ENCODE measurements at regions not wholly inside any gene's neighbourhood (a gene's known extent, or its start where the extent isn't known, plus 50 kb on each side); places are given as distances from the start of the nearest gene placed in this dataset.

DNA sequence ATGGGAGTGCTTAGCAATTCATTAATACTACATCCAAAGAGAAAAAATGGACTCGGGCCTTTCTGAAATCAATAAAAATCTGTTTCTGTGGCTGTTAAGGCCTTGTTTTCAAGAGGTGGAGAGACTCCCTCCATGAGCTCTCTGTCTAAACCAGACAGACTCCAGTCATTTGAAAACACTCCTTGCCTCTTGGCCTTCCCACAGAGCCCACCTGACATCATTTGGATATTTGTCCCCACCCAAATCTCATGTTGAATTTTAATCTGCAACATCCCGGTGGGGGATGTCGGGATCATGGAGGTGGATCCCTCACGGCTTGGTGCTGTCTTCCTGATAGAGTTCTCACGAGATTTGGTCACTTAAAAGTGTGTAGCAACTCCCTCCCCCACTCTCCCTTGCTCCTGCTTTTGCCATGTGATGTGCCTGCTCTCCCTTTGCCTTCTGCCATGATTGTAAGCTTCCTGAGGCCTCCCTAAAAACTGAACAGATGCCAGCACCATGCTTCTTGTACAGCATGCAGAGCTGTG is 226.3 kb downstream of the TBXT start:
- TF ChIP-seq POLR2AphosphoS5 (IDR thresholded peaks at IDR 0.05; ENCODE audit: low read depth) (no peak), SPI1 (IDR thresholded peaks at IDR 0.05; ENCODE audit: borderline replicate concordance, low read depth) (no peak), GABPA (IDR thresholded peaks at IDR 0.05; ENCODE audit: low read depth) (no peak), REST (IDR thresholded peaks at IDR 0.05; ENCODE audit: insufficient replicate concordance, low read depth) (no peak)
- TF ChIP-seq, protein P1, sequence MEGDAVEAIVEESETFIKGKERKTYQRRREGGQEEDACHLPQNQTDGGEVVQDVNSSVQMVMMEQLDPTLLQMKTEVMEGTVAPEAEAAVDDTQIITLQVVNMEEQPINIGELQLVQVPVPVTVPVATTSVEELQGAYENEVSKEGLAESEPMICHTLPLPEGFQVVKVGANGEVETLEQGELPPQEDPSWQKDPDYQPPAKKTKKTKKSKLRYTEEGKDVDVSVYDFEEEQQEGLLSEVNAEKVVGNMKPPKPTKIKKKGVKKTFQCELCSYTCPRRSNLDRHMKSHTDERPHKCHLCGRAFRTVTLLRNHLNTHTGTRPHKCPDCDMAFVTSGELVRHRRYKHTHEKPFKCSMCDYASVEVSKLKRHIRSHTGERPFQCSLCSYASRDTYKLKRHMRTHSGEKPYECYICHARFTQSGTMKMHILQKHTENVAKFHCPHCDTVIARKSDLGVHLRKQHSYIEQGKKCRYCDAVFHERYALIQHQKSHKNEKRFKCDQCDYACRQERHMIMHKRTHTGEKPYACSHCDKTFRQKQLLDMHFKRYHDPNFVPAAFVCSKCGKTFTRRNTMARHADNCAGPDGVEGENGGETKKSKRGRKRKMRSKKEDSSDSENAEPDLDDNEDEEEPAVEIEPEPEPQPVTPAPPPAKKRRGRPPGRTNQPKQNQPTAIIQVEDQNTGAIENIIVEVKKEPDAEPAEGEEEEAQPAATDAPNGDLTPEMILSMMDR (IDR thresholded peaks at IDR 0.05; ENCODE audit: insufficient read depth, low read length): no peak
- no peak for DNase-seq (ENCODE audit: low read depth in 1 of 2, low spot score in 1 of 2)
- Histone ChIP-seq H3K4me3 (replicated peaks; ENCODE audit: insufficient read depth, low read length) (no peak overlapping the region), H3K27me3 (ENCODE audit: insufficient read depth, poor library complexity, severe bottlenecking) (no peaks in the 10 kb centered on the region), H3K27ac (replicated peaks) (no peak overlapping the region)

DNA sequence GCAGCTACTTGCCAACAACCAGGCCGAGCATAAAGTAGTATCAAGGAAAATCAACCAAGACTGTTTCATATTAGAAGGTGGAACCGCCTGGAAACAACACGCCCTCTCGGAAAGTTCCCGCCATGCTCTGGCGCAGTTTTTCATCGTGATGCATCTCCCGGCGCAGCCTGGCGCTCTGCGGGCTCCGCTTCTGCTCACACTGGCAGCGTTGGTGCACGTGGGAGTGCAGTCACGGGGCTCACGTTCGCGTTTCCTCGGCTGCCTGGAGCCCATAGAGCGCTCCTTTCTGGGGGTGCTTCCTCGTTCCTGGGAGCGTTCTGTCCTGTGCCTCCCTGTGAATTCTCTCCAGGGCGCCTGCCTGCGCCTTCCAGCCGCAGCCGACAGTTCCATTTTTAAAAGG is 227.3 kb downstream of the TBXT start:
- no peak for DNase-seq (ENCODE audit: low read depth in 1 of 2, low spot score in 1 of 2)
- H3K27ac ChIP-seq (replicated peaks): no peak overlapping the region
- no peaks in the 10 kb centered on the region for H3K27me3 ChIP-seq (ENCODE audit: insufficient read depth, poor library complexity, severe bottlenecking)
- TF ChIP-seq, protein P1 (IDR thresholded peaks at IDR 0.05; ENCODE audit: insufficient read depth, low read length): no peak
- no peak overlapping the region for H3K4me3 ChIP-seq (replicated peaks; ENCODE audit: insufficient read depth, low read length)

DNA sequence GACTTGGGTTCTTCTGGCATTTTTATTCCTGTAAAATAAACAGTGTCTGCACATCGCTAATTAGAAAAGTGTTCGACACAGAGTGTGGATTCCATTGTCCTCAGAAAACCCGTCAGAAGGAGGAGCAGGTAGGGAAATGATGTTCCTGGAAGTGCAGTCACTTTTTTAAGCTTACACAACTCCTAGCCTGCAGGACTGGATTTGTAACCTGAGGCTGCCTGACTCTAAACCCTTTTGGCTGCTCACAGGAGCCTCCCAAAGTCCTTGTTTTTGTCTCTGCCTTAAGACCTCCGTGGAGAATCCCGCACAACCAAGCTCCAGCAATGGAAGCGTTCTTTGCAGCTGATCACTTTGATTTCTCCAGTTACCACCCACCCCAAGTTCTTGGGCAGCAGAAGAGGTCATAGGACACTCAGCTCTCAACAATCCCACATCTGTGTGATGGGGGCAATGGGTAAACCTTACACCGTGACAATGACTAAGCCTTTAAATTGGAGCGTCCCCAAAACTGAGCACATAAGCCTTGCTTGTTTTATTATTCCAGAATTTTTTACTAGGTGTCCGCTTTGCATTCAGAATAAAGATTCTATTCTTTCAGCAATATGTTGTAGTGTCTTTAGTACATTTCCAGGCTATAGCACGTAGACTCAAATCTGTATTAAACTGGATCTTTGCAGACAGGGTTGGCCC is 227.9 kb downstream of the TBXT start:
- Histone ChIP-seq H3K27me3 (ENCODE audit: insufficient read depth, poor library complexity, severe bottlenecking) (no peaks in the 10 kb centered on the region), H3K4me3 (replicated peaks; ENCODE audit: insufficient read depth, low read length) (no peak overlapping the region), H3K27ac (replicated peaks) (no peak overlapping the region)
- TF ChIP-seq REST (IDR thresholded peaks at IDR 0.05; ENCODE audit: insufficient replicate concordance, low read depth) (no peak), POLR2AphosphoS5 (IDR thresholded peaks at IDR 0.05; ENCODE audit: low read depth) (no peak), GABPA (IDR thresholded peaks at IDR 0.05; ENCODE audit: low read depth) (no peak), SPI1 (IDR thresholded peaks at IDR 0.05; ENCODE audit: borderline replicate concordance, low read depth) (no peak)
- TF ChIP-seq, protein P1 (IDR thresholded peaks at IDR 0.05; ENCODE audit: insufficient read depth, low read length): no peak
- DNase-seq (ENCODE audit: low read depth in 1 of 2, low spot score in 1 of 2): no peak

DNA sequence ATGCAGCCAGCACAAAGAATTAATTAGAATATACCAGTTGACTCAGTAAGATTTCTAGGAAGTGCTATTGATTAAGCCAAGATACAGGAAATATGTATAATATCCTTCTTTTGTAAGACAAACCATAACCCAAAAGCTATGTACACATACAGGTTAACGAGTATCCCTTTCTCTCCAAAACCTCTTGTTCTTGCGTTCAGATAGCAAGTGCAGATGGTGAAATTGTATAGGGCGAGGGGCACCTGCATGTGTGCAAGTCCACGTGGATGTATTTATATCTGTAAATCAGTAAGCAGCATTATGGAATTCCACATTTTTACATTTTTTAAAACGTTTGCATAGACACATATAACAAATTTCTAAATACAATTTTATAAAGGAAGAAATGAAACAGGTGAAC is 228.6 kb downstream of the TBXT start:
- Histone ChIP-seq H3K27me3 (ENCODE audit: insufficient read depth, poor library complexity, severe bottlenecking) (no peaks in the 10 kb centered on the region), H3K27ac (replicated peaks) (no peak overlapping the region), H3K4me3 (replicated peaks; ENCODE audit: insufficient read depth, low read length) (no peak overlapping the region)
- TF ChIP-seq SPI1 (IDR thresholded peaks at IDR 0.05; ENCODE audit: borderline replicate concordance, low read depth): no peak
- TF ChIP-seq POLR2AphosphoS5 (IDR thresholded peaks at IDR 0.05; ENCODE audit: low read depth): no peak
- no peak for TF ChIP-seq GABPA (IDR thresholded peaks at IDR 0.05; ENCODE audit: low read depth)
- TF ChIP-seq, protein P1 (IDR thresholded peaks at IDR 0.05; ENCODE audit: insufficient read depth, low read length): no peak
- TF ChIP-seq REST (IDR thresholded peaks at IDR 0.05; ENCODE audit: insufficient replicate concordance, low read depth): no peak
- DNase-seq (ENCODE audit: low read depth in 1 of 2, low spot score in 1 of 2): no peak

Measured in HL-60 (cell line).